GM21576 (cell line): ENCODE measurements at regions not wholly inside any gene's neighbourhood (a gene's known extent, or its start where the extent isn't known, plus 50 kb on each side); places are given as distances from the start of the nearest gene placed in this dataset.
"Not testable (repeated sequence)": the region's sequence is repeated elsewhere in the genome, so short reads cannot be mapped to it uniquely, and the experiment has no call there.

ENCODE experiments used
- ATAC-seq: cut with Tn5 transposase; IDR thresholded peaks from one replicate; pipeline ENCODE4 v1.9.1; 2021; ENCODE audit warnings: mild to moderate bottlenecking, moderate library complexity; ENCODE audit not compliant: unreplicated experiment

DNA sequence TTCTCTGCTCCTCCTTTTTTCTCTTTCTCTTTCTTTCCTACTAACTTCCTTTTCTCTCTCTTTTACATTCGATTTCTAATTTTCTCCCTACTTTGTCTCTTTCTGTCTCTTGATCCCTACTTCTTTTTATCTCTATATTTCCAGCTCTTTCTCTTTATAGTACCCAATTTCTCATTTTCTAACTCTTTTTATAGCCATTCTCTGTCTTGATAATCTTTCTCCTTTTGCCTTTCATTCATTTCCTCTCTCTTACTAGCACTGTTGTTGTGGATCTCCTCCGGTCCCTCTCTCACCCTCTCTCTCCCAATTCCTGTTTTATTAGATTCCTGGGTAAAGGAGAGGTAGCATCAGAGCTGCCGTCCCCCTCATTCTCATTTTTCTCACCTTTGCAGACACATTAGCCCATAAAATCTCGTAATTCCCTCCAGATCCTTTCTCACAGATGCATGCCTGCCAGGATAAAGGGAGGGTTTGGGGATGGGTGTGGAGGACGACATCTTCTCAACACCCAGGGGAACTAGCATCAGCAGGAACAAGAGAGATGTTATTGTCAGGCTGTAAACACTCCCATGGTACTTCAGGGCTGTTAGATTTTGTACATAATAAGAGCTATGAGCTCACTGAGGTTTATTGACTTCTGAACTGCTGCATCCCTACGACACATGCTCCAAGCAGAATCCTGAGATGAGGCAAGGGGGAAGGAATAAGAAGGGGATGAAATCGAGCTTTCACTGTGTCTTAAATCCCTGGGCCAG, 159.0 kb upstream of the GALNT2 start:
- no peak for ATAC-seq

DNA sequence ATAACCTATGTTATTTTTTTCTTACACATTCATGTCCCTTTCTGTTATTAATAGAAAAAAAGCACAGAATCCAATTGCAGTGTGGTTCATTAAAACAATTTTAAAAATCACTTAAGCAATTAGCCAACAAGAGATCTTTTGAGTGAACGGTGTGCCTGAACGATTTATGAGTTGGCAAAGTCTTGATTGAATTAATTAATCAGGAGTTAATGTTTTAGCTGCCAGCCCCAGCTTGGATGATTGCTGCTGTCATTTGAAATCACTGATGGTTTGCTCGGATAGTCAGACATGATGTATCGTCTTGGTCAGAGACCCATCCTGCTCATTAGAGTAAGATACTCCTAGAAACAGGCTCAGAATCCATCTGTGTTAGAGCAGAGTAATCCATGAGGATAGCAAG, 158.3 kb upstream of the GALNT2 start:
- no peak for ATAC-seq

DNA sequence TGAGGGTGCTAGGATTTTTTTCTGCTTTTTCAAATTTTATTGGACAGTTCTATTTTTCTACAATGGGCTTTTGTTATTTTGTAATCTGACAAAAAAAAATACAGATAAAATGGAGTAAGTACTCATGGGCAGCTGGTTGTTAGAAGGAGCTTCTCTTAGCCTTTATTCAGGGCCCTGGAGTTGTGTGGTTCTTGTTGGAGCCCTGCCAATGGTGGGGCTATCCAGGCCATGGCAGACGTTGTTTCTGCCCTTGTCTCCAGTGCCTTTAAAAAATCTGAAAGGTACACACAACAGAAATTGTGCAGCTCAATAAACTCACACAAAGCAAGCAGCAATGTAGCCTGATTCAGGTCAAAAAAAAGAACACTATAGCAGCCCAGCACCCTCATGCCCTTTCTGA, 153.5 kb upstream of the GALNT2 start:
- no peak for ATAC-seq

DNA sequence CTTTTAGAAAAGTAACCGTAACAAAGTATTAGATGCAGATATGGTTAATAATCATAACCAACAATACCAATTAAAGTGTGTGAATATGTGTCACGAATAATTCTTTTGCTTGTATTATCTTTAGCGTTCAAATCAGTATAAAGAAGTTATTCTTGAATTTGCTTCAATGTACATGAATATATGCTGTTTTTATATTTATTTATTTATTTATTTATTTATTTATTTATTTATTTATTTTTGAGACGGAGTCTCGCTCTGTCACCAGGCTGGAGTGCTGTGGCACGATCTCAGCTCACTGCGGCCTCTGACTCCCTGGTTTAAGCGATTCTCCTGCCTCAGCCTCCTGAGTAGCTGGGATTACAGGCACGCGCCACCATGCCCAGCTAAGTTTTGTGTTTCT, 147.6 kb upstream of the GALNT2 start:
- not testable (repeated sequence) for ATAC-seq

DNA sequence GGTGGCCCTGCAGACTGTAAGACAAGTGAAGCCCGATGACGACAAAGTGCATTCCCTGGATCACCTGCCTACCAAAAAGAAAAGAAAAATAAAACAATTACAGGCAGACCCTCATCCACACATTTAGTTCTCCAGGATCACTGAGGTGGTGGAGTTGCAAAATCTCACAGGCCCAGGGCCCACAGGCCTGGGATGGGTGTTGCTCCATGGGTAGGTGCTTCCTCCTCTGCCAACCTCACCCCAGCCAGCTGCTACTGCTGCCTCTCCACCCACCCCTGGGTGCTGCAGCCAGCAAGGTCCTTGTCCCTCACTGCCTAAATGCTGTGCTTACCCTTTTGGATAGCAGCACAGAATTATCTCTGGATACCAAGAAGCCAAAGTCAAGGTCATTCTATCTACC, 146.4 kb upstream of the GALNT2 start:
- no peak for ATAC-seq

DNA sequence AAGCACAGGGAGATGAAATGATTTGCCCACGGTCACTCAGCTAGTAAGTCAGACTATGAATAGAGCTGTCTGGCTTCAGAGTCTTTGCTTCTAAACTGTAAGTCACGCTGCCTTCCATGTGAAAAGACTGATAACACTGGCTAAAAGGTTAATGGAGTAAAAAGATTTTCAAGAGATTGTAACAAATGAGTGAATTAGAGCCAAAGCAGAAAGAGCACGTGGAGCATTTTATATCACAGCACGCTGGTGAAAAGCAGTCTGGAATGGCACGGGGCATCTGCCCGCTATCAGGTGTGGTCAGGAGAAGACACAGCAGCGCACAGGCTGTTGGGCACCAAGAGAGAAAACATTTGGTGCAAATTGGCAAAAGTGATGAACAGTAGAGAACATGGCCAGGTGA, 144.8 kb upstream of the GALNT2 start:
- ATAC-seq = no peak

DNA sequence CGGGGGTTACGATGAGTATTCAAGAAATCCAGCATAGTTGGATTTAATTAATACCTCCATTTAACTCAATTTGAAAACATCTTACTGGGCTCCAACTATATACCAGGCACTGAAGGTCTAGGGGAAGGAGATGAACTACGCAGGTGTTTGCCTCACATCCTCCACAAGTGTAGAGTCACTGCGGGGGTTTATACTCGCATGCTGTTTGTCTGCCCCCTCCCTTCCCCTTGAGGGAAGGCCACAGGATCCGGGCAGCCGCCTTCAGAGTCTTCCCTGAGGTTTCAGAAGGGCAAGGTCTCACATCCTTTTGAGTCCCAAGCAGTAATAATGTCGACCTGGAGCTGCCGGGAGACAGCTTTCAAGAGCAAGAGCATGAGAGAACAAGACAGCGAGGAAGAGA, 142.4 kb upstream of the GALNT2 start:
- no peak for ATAC-seq

DNA sequence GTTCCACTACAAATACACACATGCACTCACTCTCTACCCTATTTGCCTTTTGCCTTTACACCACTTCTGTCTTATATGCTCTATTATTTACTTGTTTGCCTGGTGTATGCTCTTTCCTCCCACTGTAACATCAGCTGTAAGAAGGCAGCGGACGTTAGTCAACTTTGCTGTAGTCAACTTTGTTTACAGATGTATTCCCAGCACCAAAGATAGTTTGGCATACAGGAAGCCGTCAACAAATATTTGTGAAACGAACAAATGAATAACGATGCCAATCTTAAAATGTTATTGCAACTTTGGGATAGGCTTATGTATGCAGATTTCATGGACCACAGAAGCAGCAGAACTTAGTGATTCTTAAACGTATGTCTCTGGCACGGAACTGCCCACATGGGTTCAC, 138.3 kb upstream of the GALNT2 start:
- no peak for ATAC-seq

DNA sequence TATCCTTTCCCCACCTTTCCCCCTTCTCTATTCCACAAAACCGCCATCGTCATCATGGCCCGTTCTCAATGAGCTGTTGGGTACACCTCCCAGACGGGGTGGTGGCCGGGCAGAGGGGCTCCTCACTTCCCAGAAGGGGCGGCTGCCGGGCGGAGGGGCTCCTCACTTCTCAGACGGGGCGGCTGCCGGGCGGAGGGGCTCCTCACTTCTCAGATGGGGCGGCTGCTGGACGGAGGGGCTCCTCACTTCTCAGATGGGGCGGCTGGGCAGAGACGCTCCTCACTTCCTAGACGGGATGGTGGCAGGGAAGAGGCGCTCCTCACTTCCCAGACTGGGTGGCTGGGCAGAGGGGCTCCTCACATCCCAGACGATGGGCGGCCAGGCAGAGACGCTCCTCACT, 135.3 kb upstream of the GALNT2 start:
- not testable (repeated sequence) for ATAC-seq

DNA sequence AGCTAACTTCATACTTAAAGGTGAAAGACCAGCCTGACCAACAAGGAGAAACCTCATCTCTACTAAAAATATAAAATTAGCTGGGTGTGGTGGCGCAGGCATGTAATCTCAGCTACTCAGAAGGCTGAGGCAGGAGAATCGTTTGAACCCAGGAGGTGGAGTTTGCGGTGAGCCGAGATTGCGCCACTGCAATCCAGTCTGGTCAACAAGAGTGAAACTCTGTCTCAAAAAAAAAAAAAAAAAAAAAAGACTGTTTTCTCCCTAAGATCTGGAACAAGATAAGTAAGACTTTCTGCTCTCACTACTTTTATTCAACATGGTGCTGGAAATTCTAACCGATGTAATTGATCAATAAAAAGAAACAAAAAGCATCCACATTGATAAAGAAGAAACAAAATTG, 131.9 kb upstream of the GALNT2 start:
- ATAC-seq = not testable (repeated sequence)

DNA sequence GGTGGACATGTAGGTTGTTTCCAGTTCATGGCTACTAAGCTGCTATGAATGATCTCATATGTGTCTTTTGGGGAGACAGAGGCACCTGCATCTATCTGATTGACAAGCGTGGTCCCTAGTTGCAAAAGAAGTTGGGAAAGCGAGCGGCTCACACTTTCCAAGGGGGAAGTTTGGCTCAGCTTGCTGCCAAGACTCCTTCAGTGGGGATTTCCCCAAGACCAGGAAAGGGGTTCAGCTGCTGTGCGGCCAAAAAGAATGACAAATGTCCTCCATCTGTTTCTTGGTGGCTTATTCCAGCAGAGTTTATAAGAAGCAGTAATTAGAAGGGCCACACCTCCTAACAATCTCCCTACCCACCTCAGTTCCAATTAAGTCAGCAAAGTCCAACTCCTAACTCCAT, 128.5 kb upstream of the GALNT2 start:
- no peak for ATAC-seq

DNA sequence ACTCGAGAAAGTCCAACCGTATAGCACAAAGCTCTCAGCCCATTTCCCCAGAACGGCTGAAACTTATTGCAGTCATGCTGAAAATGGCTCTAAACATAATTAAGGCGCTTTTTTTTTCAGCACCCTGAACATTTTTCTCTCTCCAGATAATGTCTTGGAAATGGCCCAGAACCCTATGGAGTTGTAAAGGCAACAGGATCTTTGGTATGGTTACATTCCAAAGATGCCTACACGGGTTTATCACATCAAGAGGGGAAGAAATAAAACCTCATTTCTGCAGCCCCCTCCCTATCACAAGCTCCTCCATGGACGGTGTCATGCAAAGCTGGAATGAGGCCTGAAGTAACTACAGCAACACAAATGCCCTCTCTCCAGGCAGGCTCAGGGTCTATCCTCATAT, 126.4 kb upstream of the GALNT2 start:
- no peak for ATAC-seq

DNA sequence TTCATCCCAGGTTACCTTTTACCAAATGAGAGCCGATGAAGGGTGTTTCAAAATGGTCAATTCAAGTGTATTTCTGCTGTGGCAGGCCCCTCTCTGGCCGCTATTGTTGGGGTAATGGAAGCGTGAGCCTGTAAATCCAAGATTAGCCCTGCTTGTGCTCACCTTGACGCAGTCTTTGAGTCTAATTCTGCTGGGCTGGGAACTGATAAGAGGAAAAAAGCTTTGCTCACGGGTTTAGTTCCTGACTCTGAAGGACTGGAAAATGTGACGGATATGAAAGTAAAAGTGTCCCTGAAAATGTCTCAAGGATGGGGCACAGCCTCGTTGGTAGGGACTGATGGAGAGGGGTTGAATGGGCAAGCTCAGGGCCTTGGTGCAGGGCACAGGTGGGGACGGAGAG, 125.9 kb upstream of the GALNT2 start:
- no peak for ATAC-seq

DNA sequence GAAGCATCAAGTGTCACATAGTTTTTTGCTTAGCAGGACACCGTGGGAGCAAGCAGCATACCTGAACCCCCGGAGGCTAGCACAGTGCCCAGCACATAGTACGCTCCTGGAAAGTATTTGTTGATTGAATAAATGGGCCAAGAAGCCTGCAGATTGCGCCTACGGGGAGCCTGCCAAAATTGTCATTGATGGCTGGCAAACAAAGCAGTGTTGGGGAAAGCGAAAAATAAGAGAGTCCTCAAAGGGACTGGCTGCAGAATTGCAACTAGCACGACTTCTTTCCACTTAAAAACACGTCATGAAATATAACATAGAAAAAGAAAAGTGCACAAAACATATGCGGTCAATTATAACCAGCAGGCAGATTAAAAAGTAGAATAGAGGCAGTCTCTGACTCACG, 125.2 kb upstream of the GALNT2 start:
- ATAC-seq = no peak

DNA sequence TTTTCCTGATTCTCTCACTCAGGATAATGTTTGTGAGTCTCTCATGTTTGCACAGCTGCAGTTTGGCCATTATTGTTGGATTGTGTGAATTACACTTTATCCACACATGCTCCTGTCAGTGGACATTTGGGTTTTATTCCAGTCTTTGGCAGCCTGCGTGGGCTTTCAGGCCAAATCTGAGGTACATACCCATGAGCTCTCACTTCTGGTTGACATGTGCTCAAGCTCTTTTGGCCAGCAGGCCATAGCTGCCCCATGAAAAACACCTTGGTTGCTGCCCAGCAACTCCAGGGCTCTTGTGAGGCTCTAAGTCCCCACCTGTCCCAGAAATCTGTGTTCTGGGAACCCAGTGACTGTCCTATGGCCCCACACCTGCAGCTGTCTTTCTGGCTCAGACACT, 124.5 kb upstream of the GALNT2 start:
- ATAC-seq = no peak

DNA sequence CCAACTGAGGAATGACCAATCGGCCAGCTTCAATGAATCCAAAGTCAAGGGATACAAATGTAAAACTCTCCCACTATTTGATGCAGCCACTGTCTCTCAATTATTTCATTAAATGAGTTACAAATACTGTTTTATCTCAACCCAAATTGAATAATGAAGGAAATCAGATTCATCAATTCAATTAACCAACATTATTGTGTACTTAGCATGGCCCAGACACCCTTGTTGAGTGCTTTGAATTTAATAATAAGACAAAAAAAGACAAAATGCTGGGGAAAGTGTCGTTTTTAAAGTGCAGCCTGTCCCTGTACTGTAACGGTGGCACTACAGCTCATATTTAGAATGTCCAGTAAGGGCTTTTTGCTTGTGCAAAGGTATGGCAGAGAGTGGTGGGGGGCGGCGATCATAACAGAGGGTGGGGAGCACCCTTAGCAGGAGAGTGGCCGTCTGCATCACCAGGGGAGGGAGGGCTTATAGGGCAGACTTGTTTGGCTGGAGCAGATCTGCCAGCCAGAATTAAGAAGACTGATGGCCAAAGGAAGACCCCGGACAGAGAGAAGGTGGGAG, 123.8 kb upstream of the GALNT2 start:
- no peak for ATAC-seq

DNA sequence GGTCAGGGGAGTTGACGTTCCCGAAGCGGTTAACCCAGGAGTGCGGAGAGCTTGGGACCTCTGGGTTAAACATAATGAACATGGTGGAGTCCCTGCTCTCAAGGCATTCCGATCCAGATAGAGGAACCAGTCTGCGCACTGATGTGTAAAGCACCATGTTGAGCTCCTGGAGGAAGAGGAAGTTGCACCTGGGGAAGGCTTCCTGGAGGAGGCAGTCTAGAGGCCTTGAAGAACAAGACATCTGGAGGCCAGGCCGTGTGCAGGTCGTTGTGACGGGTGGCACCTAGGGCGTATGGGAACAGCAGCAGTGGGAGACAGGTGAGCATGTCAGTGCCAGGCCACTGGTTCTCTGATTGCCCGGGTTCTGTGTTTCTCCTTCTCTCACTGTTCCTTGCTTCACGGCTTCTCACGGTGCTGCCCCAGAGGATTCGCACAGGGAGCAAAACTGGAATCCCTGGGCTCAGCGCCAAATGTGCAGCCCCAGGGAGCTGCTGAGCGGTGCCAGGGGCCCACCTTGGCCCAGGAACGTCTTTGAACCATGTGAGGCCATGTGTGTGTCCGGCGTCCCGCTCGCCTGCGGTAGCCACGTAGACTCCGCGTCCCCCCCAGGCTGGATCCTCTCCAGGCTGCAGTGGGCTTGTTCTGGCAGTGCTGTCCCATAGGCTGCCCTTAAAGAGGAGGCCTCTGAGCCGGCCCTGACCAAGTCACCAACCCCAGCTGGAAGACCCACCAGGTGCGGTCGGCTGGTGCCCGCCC, 122.9 kb upstream of the GALNT2 start:
- ATAC-seq = no peak

DNA sequence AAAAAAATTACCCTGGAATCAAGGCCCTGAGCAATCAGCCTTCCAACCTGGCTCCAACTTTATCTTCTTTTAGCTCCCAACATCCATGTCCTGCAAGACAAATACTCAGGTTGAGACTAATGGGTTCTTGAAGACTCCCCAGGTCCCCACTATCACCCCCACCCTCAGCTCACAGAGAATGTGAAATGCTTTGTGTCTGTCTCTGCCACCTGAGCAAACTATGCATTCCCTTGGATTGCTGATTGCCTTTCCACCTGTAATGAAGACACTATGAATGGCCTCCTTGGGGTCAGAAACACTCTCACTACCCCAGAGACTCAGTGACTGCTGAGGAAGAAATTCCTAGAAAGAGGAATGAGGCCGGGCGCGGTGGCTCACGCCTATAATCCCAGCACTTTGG, 121.2 kb upstream of the GALNT2 start:
- no peak for ATAC-seq

DNA sequence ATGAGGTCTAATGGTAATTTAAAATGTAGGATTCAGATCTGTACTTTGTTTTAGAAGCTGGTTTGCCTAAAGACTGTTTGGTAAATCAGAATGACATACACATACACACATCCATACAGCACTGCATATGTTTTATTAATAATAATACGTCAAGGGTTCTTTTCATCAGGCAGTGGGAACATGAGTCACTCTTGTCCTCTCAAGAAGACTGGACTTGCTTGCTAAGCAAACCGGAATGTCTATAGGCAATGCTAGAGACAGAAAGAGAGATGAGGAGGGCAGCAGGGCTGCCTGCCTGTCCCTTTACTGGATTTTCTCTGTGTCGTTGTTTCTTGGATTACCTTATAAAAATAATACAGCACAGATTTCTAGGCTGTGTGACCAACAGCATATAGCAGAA, 119.1 kb upstream of the GALNT2 start:
- ATAC-seq = no peak

DNA sequence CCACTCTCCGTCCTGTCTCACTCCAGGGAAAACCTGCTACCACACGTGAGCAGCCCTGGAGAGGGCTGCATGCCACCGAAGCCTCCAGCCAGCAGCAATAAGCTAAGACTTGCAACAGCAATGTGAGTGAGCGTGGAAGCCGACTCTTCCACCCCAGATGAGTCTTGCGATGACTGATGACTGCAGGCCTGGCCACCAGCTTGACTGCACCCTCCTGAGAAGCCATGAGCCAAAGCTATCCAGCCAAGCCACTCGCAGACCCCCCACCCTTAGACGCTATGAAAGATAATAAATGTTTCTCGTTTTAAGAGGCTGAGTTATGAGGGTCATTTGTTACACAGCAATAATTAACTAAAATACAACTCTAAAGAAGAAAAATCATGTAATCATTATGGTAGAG, 118.6 kb upstream of the GALNT2 start:
- ATAC-seq = no peak

DNA sequence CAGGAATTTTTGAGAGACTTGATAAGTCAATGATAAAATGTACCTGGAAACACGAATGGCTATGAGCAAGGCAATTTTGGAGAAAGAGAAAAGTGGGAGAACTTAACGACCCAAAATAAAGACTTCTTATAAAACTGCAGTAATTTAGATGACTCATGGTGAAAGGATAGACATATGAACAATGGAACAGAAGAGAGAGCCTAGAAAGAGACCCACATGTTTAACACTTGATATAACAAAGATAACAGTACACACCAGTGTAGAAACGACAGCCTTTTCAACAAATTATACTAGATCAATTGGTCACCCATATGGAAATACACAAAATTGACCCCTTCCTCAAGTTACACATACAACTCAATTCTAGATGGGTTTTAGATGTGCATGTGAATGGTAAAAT, 117.5 kb upstream of the GALNT2 start:
- ATAC-seq = no peak

DNA sequence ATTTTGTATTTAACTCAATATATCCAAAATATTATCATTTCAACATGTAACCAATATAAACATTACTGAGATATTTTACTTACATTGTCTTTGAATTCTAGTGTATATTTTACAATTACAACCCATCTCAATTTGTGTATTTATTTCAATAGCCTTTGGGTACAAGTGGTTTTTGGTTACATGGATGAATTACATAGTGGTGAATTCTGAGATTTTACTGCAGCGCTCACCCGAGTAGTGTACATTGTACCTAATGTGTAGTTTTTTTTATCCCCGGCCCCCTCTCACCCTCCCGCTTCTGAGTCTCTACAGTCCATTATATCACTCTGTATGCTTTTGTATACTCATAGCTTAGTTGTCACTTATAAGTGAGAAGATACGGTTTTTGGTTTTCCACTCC, 117.0 kb upstream of the GALNT2 start:
- no peak for ATAC-seq
